Thoracic aorta (tissue), 2 donors: ENCODE measurements at regions not wholly inside any gene's neighbourhood (a gene's known extent, or its start where the extent isn't known, plus 50 kb on each side); places are given as distances from the start of the nearest gene placed in this dataset.
A peak's percentile ranks its signal among the peaks of the same experiment; 100 is the strongest.

Source experiments
- ATAC-seq: fragments of 150-250 bp; one replicate; pipeline ENCODE4 v1.8.0; 2017; ENCODE audit warnings: low read depth; ENCODE audit not compliant: insufficient number of reproducible peaks, low FRiP score
- DNase-seq: peaks from one replicate; pipeline ENCODE4 v3.0.0-alpha.2; 2020; ENCODE audit warnings: low spot score
- H3K27ac ChIP-seq, 2 donors: fragments of 200-600 bp; sonication (generic); 1 replicate in 1 of 2; 2 replicates in 1 of 2; pipeline ENCODE4 v1.5.1; 2016; ENCODE audit warnings: mild to moderate bottlenecking in 2 of 2, moderate library complexity in 2 of 2
- H3K27me3 ChIP-seq: fragments of 200-600 bp; sonication (generic); replicated peaks from 2 replicates; pipeline ENCODE4 v1.6.0; 2016; ENCODE audit warnings: mild to moderate bottlenecking; ENCODE audit not compliant: insufficient read depth
- H3K36me3 ChIP-seq: fragments of 200-600 bp; sonication (generic); one replicate; pipeline ENCODE4 v1.5.1; 2016
- H3K4me1 ChIP-seq, 2 donors: fragments of 200-600 bp; sonication (generic); 1 replicate in 1 of 2; 2 replicates in 1 of 2; pipeline versions ENCODE4 v1.5.1 to v1.6.0; 2016; ENCODE audit warnings: low read depth in 2 of 2, mild to moderate bottlenecking in 1 of 2; ENCODE audit not compliant: control insufficient read depth in 1 of 2
- H3K4me3 ChIP-seq: fragments of 200-600 bp; sonication (generic); 2 replicates; pipeline ENCODE4 v1.5.1; 2016; ENCODE audit warnings: mild to moderate bottlenecking
- H3K9me3 ChIP-seq: fragments of 200-600 bp; sonication (generic); 2 replicates; pipeline ENCODE4 v1.5.1; 2016
- CTCF ChIP-seq: fragments of 200-600 bp; sonication (generic); IDR thresholded peaks from one replicate; pipeline ENCODE4 v1.5.1; 2019; ENCODE audit warnings: antibody characterized with exemption

- H3K27ac ChIP-seq = no peak overlapping the region
- DNase-seq (no peak), ATAC-seq (no peak)
- no peaks in the 10 kb centered on the region for H3K9me3 ChIP-seq
- no peak overlapping the region for H3K4me3 ChIP-seq
- H3K27me3 ChIP-seq = no peaks in the 10 kb centered on the region
- TF ChIP-seq CTCF = no peak
- no peaks in the 10 kb centered on the region for H3K4me1 ChIP-seq
- H3K36me3 ChIP-seq = no peaks in the 10 kb centered on the region
These were observed 190.7 kb downstream of the NUF2 start for GRCh38 chr1:163512349-163512989.

GRCh38 chr1:163523375-163524029 is 201.7 kb downstream of the NUF2 start:
- ATAC-seq = no peak
- Histone ChIP-seq H3K27ac (no peak overlapping the region), H3K9me3 (peaks cover 7% of the 10 kb centered on the region), H3K4me1 (no peaks in the 10 kb centered on the region), H3K36me3 (no peaks in the 10 kb centered on the region), H3K27me3 (no peaks in the 10 kb centered on the region), H3K4me3 (no peak overlapping the region)
- no peak for TF ChIP-seq CTCF
- DNase-seq = no peak

- peak; percentile 41 for TF ChIP-seq CTCF
- Histone ChIP-seq H3K4me1 (no peaks in the 10 kb centered on the region), H3K4me3 (no peak overlapping the region), H3K9me3 (peaks cover 5% of the 10 kb centered on the region), H3K36me3 (no peaks in the 10 kb centered on the region), H3K27me3 (no peaks in the 10 kb centered on the region), H3K27ac (no peak overlapping the region)
- no peak for ATAC-seq
- DNase-seq = no peak
These were observed 207.1 kb downstream of the NUF2 start for GRCh38 chr1:163528710-163529348.

GRCh38 chr1:163531345-163531744 is 209.6 kb downstream of the NUF2 start:
- Histone ChIP-seq H3K27me3 (no peaks in the 10 kb centered on the region), H3K9me3 (peaks cover 5% of the 10 kb centered on the region), H3K4me3 (no peak overlapping the region), H3K4me1 (no peaks in the 10 kb centered on the region), H3K36me3 (no peaks in the 10 kb centered on the region), H3K27ac (no peak overlapping the region)
- TF ChIP-seq CTCF = no peak
- ATAC-seq = no peak
- no peak for DNase-seq

- TF ChIP-seq CTCF = no peak
- no peaks in the 10 kb centered on the region for H3K36me3 ChIP-seq
- H3K4me1 ChIP-seq = no peaks in the 10 kb centered on the region
- ATAC-seq (no peak), DNase-seq (no peak)
- H3K9me3 ChIP-seq = no peaks in the 10 kb centered on the region
- H3K27ac ChIP-seq = no peak overlapping the region
- no peak overlapping the region for H3K4me3 ChIP-seq
- H3K27me3 ChIP-seq = no peaks in the 10 kb centered on the region
These were observed 213.6 kb downstream of the NUF2 start for GRCh38 chr1:163535401-163535800.
